CD4-positive, CD25-positive, alpha-beta regulatory T cell (primary cell): ENCODE measurements at regions not wholly inside any gene's neighbourhood (a gene's known extent, or its start where the extent isn't known, plus 50 kb on each side); places are given as distances from the start of the nearest gene placed in this dataset.

ENCODE experiments used
- ATAC-seq, 2 donors: fragments of 150-1000 bp; cut with Tn5 transposase; one replicate each; pipeline ENCODE4 v1.10.0; 2021; ENCODE audit warnings: low read depth in 2 of 2, moderate number of reproducible peaks in 2 of 2, moderate library complexity in 1 of 2
- DNase-seq, 3 donors: peaks; one replicate each; pipeline versions ENCODE4 v3.0.0 to v3.0.0-alpha.2; 2012 to 2022; ENCODE audit warnings: mixed read lengths in 1 of 3
- H3K27ac ChIP-seq: one replicate; pipeline ENCODE4 v1.7.0; 2013; ENCODE audit warnings: mild to moderate bottlenecking, low read length; ENCODE audit not compliant: insufficient read depth, poor library complexity, severe bottlenecking
- H3K27me3 ChIP-seq: one replicate; pipeline ENCODE4 v1.7.0; 2013; ENCODE audit warnings: low read length; ENCODE audit not compliant: control insufficient read depth, insufficient read depth
- H3K36me3 ChIP-seq: one replicate; pipeline ENCODE4 v1.7.0; 2013; ENCODE audit warnings: mild to moderate bottlenecking, low read length, moderate library complexity; ENCODE audit not compliant: control insufficient read depth, insufficient read depth
- H3K4me1 ChIP-seq: 2 replicates; pipeline ENCODE4 v1.7.0; 2013; ENCODE audit warnings: mild to moderate bottlenecking, low read length; ENCODE audit not compliant: insufficient read depth, control insufficient read depth, poor library complexity, severe bottlenecking
- H3K4me3 ChIP-seq: one replicate; pipeline ENCODE4 v1.7.0; 2013; ENCODE audit warnings: low read depth, mild to moderate bottlenecking, low read length, moderate library complexity
- H3K9me3 ChIP-seq, 2 experiments: 1 replicate in 1 of 2; 2 replicates in 1 of 2; pipeline ENCODE4 v1.7.0; 2013; ENCODE audit warnings: low read length in 2 of 2, mild to moderate bottlenecking in 1 of 2, moderate library complexity in 1 of 2; ENCODE audit not compliant: control insufficient read depth in 2 of 2
- H3K27ac Mint-ChIP-seq, 3 donors: one replicate each; pipeline ENCODE4 v1.8.0; 2020 to 2022; ENCODE audit warnings: mild to moderate bottlenecking in 3 of 3, mixed read lengths in 3 of 3, moderate library complexity in 2 of 3
- H3K27me3 Mint-ChIP-seq: one replicate; pipeline ENCODE4 v1.8.0; 2022; ENCODE audit warnings: mild to moderate bottlenecking, mixed read lengths
- H3K36me3 Mint-ChIP-seq: one replicate; pipeline ENCODE4 v1.8.0; 2020; ENCODE audit warnings: mixed read lengths
- H3K4me1 Mint-ChIP-seq, 4 donors: one replicate each; pipeline ENCODE4 v1.8.0; 2020 to 2022; ENCODE audit warnings: mixed read lengths in 4 of 4, mild to moderate bottlenecking in 1 of 4
- H3K4me3 Mint-ChIP-seq, 4 donors: one replicate each; pipeline ENCODE4 v1.8.0; 2020 to 2022; ENCODE audit warnings: mild to moderate bottlenecking in 4 of 4, mixed read lengths in 4 of 4, moderate library complexity in 3 of 4
- H3K9me3 Mint-ChIP-seq, 7 donors: one replicate each; pipeline ENCODE4 v1.8.0; 2020 to 2022; ENCODE audit warnings: mixed read lengths in 7 of 7, mild to moderate bottlenecking in 3 of 7, moderate library complexity in 2 of 7

DNA sequence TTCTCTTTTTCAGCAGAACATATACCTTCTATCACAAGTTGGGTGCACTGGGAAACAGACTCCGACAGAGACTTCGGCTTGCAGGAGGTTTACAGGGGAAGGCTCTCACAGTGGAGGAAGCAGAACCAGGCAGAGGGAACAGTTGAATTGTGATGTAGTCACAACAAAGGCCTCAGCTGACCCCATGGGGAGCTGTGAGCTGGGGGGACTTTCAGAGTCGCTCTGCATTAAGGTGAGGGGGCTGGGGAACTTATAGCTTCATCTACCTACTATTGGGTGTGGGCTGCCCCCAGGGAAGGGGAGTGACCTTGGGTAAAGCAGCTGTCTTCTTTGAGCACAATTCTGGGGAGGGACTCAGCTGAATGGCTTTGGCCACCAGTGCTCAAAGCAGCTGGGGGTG is 94.9 kb upstream of the POU3F1 start:
- Mint-ChIP-seq H3K4me1 (no peaks in the 10 kb centered on the region), H3K4me3 (no peak overlapping the region), H3K27me3 (peaks cover 46% of the 10 kb centered on the region), H3K36me3 (no peaks in the 10 kb centered on the region), H3K27ac (no peak overlapping the region), H3K9me3 (peaks cover 0 to 14% (median 5%) of the 10 kb centered on the region in 7 donors)
- Histone ChIP-seq H3K36me3 (no peaks in the 10 kb centered on the region), H3K9me3 (no peaks in the 10 kb centered on the region), H3K27ac (no peak overlapping the region), H3K4me1 (no peaks in the 10 kb centered on the region), H3K4me3 (no peak overlapping the region), H3K27me3 (peaks cover 28% of the 10 kb centered on the region)
- ATAC-seq (no peak), DNase-seq (no peak)

DNA sequence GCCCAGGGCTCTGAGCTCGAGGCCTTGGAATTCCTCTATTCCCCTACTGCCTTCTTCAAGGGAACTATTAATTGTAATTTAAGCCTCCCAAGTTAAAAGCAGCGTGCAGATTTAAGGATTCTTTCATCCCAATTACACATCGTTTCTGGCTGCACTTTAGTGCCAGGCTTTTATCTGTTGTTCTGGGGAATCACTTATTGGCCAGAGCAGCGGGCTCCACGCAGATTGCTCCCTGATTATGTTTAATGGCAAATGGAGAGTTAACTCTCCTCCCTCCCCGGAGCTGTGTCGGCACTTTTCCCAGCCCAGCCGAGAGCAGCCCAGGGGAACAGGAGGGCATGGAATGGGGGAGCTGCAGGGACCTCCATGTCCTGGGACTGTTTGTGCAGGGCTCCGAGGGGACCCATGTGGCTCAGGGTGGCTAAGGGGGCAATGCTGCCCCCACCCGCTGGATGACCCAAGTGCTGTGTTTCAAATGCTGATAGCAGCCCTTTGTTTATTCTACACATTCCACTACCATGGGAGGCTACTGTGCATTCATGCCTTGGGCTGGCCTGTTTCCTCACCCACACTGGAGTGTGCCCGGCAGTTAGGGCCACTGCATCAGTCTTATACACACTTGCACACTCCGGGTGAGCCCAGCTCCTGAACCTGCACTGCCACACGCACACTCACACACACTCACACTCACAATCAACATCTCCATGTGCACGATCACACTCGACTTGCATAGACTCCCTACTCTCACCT is 93.3 kb upstream of the POU3F1 start:
- Mint-ChIP-seq H3K4me3 (no peak overlapping the region), H3K36me3 (no peaks in the 10 kb centered on the region), H3K4me1 (no peaks in the 10 kb centered on the region), H3K27ac (no peak overlapping the region), H3K9me3 (peaks cover 0 to 4% (median 0%) of the 10 kb centered on the region in 7 donors), H3K27me3 (peaks cover 61% of the 10 kb centered on the region)
- H3K27ac ChIP-seq: no peak overlapping the region
- no peaks in the 10 kb centered on the region for H3K4me1 ChIP-seq
- H3K27me3 ChIP-seq: peaks cover 36% of the 10 kb centered on the region
- H3K4me3 ChIP-seq: no peak overlapping the region
- H3K9me3 ChIP-seq: no peaks in the 10 kb centered on the region
- DNase-seq (no peak), ATAC-seq (no peak)
- H3K36me3 ChIP-seq: no peaks in the 10 kb centered on the region

DNA sequence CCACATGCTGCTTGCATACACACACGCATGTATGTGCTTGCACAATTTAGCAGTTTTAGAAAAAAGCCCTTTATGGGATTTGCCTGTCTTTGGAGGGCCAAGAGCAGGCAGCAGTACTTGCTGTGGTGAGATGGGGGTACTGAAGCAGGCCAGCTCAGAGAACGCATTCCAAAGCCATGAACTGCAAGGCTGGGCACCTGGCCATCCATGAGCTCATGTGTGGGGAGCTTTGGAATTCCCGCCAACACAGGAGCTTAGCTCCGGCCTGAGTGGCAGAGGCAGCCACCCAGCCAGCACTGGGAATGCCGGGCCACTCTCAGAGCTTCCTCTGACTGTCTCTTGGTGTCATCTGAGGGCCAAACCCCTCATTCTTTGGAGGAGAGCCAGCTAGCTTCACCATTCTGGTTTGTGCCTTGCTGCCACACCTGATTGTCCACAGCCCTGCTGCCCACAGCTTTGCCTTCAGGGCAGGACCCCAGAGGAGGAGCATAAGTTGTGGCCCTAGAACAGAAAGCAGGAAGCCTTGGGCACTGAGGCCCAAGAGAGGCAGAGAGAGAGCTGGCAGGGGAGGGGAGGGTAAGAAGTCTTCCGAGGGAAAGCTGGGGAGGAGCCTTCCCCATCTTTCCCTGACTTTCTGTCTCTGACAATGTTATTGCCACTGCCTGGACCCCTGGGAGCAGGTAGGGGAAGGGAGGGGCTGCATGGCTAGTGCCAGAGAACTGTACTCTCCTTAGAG is 92.1 kb upstream of the POU3F1 start:
- H3K4me3 ChIP-seq: no peak overlapping the region
- no peak overlapping the region for H3K4me3 Mint-ChIP-seq
- H3K27me3 ChIP-seq: peaks cover 36% of the 10 kb centered on the region
- H3K4me1 ChIP-seq: no peaks in the 10 kb centered on the region
- H3K9me3 Mint-ChIP-seq: peaks cover 0 to 2% (median 0%) of the 10 kb centered on the region in 7 donors
- H3K27ac Mint-ChIP-seq: no peak overlapping the region
- no peak for ATAC-seq
- no peaks in the 10 kb centered on the region for H3K36me3 Mint-ChIP-seq
- H3K9me3 ChIP-seq: no peaks in the 10 kb centered on the region
- H3K27ac ChIP-seq: no peak overlapping the region
- DNase-seq: no peak
- peaks cover 0 to 2% (median 0%) of the 10 kb centered on the region in 4 donors for H3K4me1 Mint-ChIP-seq
- peaks cover 66% of the 10 kb centered on the region for H3K27me3 Mint-ChIP-seq
- H3K36me3 ChIP-seq: no peaks in the 10 kb centered on the region

DNA sequence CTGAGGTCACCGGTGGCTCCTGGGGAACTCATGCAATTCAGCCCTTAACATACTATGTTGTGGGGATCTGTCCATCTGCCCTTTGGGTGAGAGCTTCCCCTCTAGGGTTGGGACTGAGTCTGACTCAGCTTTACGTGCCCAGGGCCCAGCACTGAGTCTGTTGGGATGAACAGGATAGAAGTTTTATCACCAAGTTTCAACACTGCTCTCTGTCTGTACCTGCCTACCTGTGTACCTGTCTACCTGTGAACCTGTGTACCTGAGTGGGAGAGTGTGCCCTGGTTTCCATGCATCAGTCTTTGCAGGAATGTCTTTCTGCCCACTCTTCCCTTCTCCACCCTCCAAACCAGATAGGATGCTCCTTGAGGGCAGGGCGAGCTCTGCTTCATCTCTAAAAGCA is 90.6 kb upstream of the POU3F1 start:
- Histone ChIP-seq H3K9me3 (no peaks in the 10 kb centered on the region), H3K4me3 (no peak overlapping the region), H3K36me3 (no peaks in the 10 kb centered on the region), H3K27ac (no peak overlapping the region), H3K4me1 (no peaks in the 10 kb centered on the region), H3K27me3 (peaks cover 25% of the 10 kb centered on the region)
- Mint-ChIP-seq H3K27me3 (peaks cover 64% of the 10 kb centered on the region), H3K9me3 (peaks cover 0 to 2% (median 0%) of the 10 kb centered on the region in 7 donors), H3K27ac (no peak overlapping the region), H3K36me3 (no peaks in the 10 kb centered on the region), H3K4me3 (no peak overlapping the region), H3K4me1 (peaks cover 0 to 2% (median 0%) of the 10 kb centered on the region in 4 donors)
- no peak for DNase-seq
- no peak for ATAC-seq

DNA sequence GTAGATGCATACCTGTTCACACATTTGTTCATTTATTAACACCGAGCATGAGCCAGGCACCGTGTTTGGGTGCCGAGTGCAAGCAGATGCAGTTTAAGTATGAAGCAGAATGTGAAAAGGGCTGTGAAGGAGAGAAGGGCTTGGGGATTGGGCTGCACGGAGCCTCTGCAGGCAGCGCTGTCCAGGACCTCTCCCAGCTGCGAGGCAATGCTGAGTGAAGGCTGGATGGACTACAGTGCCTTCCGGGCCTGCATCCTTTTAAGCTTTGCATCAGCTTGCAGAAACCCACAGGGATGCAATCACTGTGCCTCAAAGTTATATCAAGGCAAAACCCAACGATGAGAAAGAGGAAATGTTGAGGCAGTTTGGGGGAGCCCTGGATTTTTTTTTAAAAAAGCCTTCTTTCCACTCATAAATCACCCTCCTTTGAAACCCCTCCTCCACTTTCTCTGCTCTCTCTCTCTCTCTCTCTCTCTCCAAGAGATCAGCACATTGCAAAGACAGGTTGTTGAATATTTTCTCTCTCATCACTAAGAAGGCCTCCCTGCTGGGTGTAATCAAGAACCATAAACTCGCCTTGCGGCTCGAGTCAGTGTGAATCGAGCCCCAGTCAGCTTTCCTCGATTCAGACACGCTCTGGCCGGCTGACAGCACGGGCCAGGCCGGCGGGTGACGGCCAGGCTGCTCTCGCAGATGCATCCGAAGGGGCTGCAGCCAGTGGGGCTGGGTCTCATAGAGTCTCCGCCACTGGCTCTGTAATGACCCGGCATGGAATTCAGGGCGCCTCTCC is 89.2 kb upstream of the POU3F1 start:
- ATAC-seq (no peak), DNase-seq (no peak)
- H3K36me3 ChIP-seq: no peaks in the 10 kb centered on the region
- H3K27ac Mint-ChIP-seq: no peak overlapping the region
- H3K27me3 ChIP-seq: peaks cover 20% of the 10 kb centered on the region
- H3K4me1 Mint-ChIP-seq: peaks cover 0 to 2% (median 0%) of the 10 kb centered on the region in 4 donors
- no peaks in the 10 kb centered on the region for H3K9me3 ChIP-seq
- peaks cover 0 to 2% (median 0%) of the 10 kb centered on the region in 7 donors for H3K9me3 Mint-ChIP-seq
- H3K36me3 Mint-ChIP-seq: no peaks in the 10 kb centered on the region
- no peak overlapping the region for H3K4me3 Mint-ChIP-seq
- no peaks in the 10 kb centered on the region for H3K4me1 ChIP-seq
- no peak overlapping the region for H3K27ac ChIP-seq
- no peak overlapping the region for H3K4me3 ChIP-seq
- peaks cover 66% of the 10 kb centered on the region for H3K27me3 Mint-ChIP-seq

DNA sequence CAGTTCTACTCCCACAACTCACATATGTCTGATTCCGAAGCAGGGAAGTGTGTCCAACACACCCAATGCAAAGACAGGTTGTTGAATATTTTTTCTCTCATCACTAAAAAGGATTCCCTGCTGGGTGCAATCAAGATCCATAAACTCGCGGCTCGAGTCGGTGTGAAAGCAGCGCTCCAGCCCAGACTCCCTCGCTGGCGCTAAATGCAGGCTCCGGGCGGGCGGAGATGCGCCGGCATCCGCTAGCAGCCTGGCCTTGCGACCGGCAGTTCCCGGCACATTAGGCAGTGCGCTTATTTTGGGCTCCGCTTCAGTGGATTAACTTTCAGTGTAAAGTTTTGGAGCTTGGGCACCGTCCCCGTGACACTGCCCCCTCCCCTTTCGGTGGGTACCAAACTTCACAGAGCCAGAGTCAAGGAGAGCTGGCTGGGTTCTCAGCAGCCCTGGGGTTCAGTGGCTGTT is 87.7 kb upstream of the POU3F1 start:
- Mint-ChIP-seq H3K36me3 (no peaks in the 10 kb centered on the region), H3K9me3 (peaks cover 0 to 2% (median 0%) of the 10 kb centered on the region in 7 donors), H3K27ac (no peak overlapping the region), H3K27me3 (peaks cover 63% of the 10 kb centered on the region), H3K4me3 (no peak overlapping the region), H3K4me1 (peaks cover 0 to 2% (median 0%) of the 10 kb centered on the region in 4 donors)
- Histone ChIP-seq H3K4me1 (no peaks in the 10 kb centered on the region), H3K4me3 (no peak overlapping the region), H3K9me3 (no peaks in the 10 kb centered on the region), H3K27ac (no peak overlapping the region), H3K27me3 (peaks cover 17% of the 10 kb centered on the region), H3K36me3 (no peaks in the 10 kb centered on the region)
- no peak for ATAC-seq
- no peak for DNase-seq

DNA sequence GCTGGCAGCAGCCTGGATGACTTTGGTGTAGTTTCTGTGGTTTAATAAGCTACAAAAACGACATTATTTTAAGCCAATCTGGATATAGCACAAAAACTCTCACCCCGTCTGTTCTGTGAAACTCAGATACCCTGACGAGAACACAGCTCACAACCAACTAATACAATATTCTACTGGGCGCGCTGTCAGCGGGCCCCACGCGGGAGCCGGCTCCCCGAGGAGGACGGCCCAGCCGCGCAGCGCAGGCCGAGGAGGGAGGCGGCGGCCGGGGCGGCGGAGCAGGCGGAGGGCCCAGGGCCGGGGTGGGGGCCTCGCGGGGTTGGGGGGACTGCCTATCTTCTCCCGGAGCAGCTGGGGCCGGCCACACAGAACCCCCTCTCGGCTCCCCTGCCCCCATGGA is 87.2 kb upstream of the POU3F1 start:
- Histone ChIP-seq H3K9me3 (no peaks in the 10 kb centered on the region), H3K27ac (no peak overlapping the region), H3K4me3 (no peak overlapping the region), H3K36me3 (no peaks in the 10 kb centered on the region), H3K27me3 (peaks cover 17% of the 10 kb centered on the region), H3K4me1 (no peaks in the 10 kb centered on the region)
- DNase-seq: no peak
- peaks cover 63% of the 10 kb centered on the region for H3K27me3 Mint-ChIP-seq
- no peaks in the 10 kb centered on the region for H3K36me3 Mint-ChIP-seq
- H3K9me3 Mint-ChIP-seq: peaks cover 0 to 2% (median 0%) of the 10 kb centered on the region in 7 donors
- H3K4me1 Mint-ChIP-seq: peaks cover 0 to 2% (median 0%) of the 10 kb centered on the region in 4 donors
- H3K27ac Mint-ChIP-seq: no peak overlapping the region
- no peak overlapping the region for H3K4me3 Mint-ChIP-seq
- ATAC-seq: no peak
